Neural progenitor cell (in vitro differentiated cells): ENCODE measurements at regions not wholly inside any gene's neighbourhood (a gene's known extent, or its start where the extent isn't known, plus 50 kb on each side); places are given as distances from the start of the nearest gene placed in this dataset.

Source experiments
- CTCF ChIP-seq: fragments of 200-600 bp; sonication (generic); IDR thresholded peaks from 2 replicates; pipeline ENCODE4 v1.5.1; 2017; ENCODE audit warnings: antibody characterized with exemption, mild to moderate bottlenecking
- EZH2 ChIP-seq: fragments of 200-600 bp; sonication (generic); IDR thresholded peaks from 2 replicates; pipeline ENCODE4 v1.6.1; 2017; ENCODE audit warnings: antibody characterized with exemption, mild to moderate bottlenecking, moderate library complexity
- EZH2phosphoT487 ChIP-seq: fragments of 200-600 bp; sonication (generic); IDR thresholded peaks from 2 replicates; pipeline ENCODE4 v1.6.1; 2017; ENCODE audit warnings: antibody characterized with exemption

- TF ChIP-seq CTCF (no peak), EZH2 (no peak), EZH2phosphoT487 (no peak)
These were observed 850.5 kb downstream of the KCNA4 start for GRCh38 chr11:29166306-29166705.
